ENCODE measurements at regions not wholly inside any gene's neighbourhood (a gene's known extent, or its start where the extent isn't known, plus 50 kb on each side); places are given as distances from the start of the nearest gene placed in this dataset.

DNA sequence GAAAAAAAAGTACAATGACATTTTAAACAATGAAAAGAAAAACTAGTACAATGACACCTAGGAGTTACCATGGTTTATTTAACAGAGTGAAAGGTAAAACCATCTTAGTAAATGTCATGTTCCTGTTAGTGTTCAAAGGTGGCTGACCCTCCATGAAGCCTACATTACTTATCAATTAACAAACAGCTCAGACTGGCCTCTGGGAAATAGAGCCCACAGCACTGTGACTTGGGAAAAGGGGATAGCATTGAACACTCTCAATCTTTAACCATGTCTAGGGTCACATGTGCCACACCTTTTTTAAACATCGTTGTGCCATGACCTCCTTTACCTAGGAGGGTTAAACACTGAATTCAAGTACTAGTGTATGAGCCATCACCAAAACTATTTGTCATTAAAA lies 106.3 kb upstream of the SOX5 start:
- TF ChIP-seq EZH2 (IDR thresholded peaks at IDR 0.05; ENCODE audit: low read length), result no peak
- TF ChIP-seq, protein P1, sequence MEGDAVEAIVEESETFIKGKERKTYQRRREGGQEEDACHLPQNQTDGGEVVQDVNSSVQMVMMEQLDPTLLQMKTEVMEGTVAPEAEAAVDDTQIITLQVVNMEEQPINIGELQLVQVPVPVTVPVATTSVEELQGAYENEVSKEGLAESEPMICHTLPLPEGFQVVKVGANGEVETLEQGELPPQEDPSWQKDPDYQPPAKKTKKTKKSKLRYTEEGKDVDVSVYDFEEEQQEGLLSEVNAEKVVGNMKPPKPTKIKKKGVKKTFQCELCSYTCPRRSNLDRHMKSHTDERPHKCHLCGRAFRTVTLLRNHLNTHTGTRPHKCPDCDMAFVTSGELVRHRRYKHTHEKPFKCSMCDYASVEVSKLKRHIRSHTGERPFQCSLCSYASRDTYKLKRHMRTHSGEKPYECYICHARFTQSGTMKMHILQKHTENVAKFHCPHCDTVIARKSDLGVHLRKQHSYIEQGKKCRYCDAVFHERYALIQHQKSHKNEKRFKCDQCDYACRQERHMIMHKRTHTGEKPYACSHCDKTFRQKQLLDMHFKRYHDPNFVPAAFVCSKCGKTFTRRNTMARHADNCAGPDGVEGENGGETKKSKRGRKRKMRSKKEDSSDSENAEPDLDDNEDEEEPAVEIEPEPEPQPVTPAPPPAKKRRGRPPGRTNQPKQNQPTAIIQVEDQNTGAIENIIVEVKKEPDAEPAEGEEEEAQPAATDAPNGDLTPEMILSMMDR (optimal IDR thresholded peaks at IDR 0.05 in 1 of 3, IDR thresholded peaks at IDR 0.05 in 1 of 3, conservative IDR thresholded peaks at IDR 0.05 in 1 of 3; ENCODE audit: extremely low read depth in 1 of 3, insufficient read depth in 2 of 3, low read length in 3 of 3), result no peak
- no peak overlapping the region for H3K27ac ChIP-seq (ENCODE audit: control insufficient read depth, insufficient read depth, low read length)
- H4K20me1 ChIP-seq (ENCODE audit: control insufficient read depth, extremely low read depth, insufficient read depth, low read length), result no peaks in the 10 kb centered on the region
- dilution Hi-C loops (cut with MboI; ENCODE audit: extremely low pct_ligation_motif_present, low sequenced_read_pairs), result no loop called here
- no peaks in the 10 kb centered on the region for H3K36me3 ChIP-seq (ENCODE audit: control insufficient read depth in 2 of 2, extremely low read depth in 1 of 2, insufficient read depth in 2 of 2, low read length in 2 of 2)
- H3K4me2 ChIP-seq (ENCODE audit: control insufficient read depth, extremely low read depth, insufficient read depth, low read depth, low read length), result no peak overlapping the region
- no peak for FAIRE-seq
- no peaks in the 10 kb centered on the region for H3K9me1 ChIP-seq (ENCODE audit: control insufficient read depth, extremely low read depth, insufficient read depth, low read length)
- no peaks in the 10 kb centered on the region for H3K9me3 ChIP-seq (ENCODE audit: control insufficient read depth, low read depth, low read length)
- DNase-seq (ENCODE audit: low read depth, low spot score), result no peak
- no peaks in the 10 kb centered on the region for H3K27me3 ChIP-seq (ENCODE audit: control insufficient read depth, extremely low read depth, insufficient read depth, low read length)
- no peak overlapping the region for H3K9ac ChIP-seq (ENCODE audit: control insufficient read depth, extremely low read depth, insufficient read depth, low read length)
- no peaks in the 10 kb centered on the region for H3K79me2 ChIP-seq (ENCODE audit: control insufficient read depth, insufficient read depth, low read length)
- H2AFZ ChIP-seq (ENCODE audit: control insufficient read depth, low read length), result no peak overlapping the region
- no peaks in the 10 kb centered on the region for H3K4me1 ChIP-seq (ENCODE audit: control insufficient read depth, extremely low read depth, insufficient read depth, low read length)
- no peak overlapping the region for H3K4me3 ChIP-seq (ENCODE audit: control insufficient read depth in 2 of 3, extremely low read depth in 1 of 3, insufficient read depth in 2 of 3, low read depth in 1 of 3, low read length in 3 of 3)

DNA sequence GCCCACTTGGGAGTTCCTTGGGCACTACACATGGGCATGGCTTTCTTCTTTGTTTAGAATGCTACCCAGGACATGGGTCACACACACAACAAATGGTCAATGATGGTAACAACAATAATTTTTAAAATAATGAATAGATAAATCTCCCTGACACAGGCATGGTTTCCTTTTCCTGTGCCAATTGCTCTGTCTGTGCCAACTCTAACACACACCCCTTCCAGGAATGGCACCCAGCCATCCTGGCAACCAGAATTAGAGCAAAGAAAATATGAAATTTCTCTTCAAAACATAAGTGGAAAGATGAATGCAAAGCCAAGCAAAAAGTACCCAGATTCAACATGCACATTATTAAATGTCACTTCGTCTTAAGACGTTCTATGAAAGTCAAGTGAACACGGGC lies 104.9 kb upstream of the SOX5 start:
- H3K4me2 ChIP-seq (ENCODE audit: control insufficient read depth, extremely low read depth, insufficient read depth, low read depth, low read length), result no peak overlapping the region
- H4K20me1 ChIP-seq (ENCODE audit: control insufficient read depth, extremely low read depth, insufficient read depth, low read length), result no peaks in the 10 kb centered on the region
- no peaks in the 10 kb centered on the region for H3K36me3 ChIP-seq (ENCODE audit: control insufficient read depth in 2 of 2, extremely low read depth in 1 of 2, insufficient read depth in 2 of 2, low read length in 2 of 2)
- TF ChIP-seq, protein P1 (optimal IDR thresholded peaks at IDR 0.05 in 1 of 3, IDR thresholded peaks at IDR 0.05 in 1 of 3, conservative IDR thresholded peaks at IDR 0.05 in 1 of 3; ENCODE audit: extremely low read depth in 1 of 3, insufficient read depth in 2 of 3, low read length in 3 of 3), result no peak
- no peak for TF ChIP-seq EZH2 (IDR thresholded peaks at IDR 0.05; ENCODE audit: low read length)
- no peaks in the 10 kb centered on the region for H3K4me1 ChIP-seq (ENCODE audit: control insufficient read depth, extremely low read depth, insufficient read depth, low read length)
- FAIRE-seq, result no peak
- no peaks in the 10 kb centered on the region for H3K9me3 ChIP-seq (ENCODE audit: control insufficient read depth, low read depth, low read length)
- H3K9me1 ChIP-seq (ENCODE audit: control insufficient read depth, extremely low read depth, insufficient read depth, low read length), result no peaks in the 10 kb centered on the region
- no peak overlapping the region for H3K27ac ChIP-seq (ENCODE audit: control insufficient read depth, insufficient read depth, low read length)
- no peak overlapping the region for H3K4me3 ChIP-seq (ENCODE audit: control insufficient read depth in 2 of 3, extremely low read depth in 1 of 3, insufficient read depth in 2 of 3, low read depth in 1 of 3, low read length in 3 of 3)
- H3K79me2 ChIP-seq (ENCODE audit: control insufficient read depth, insufficient read depth, low read length), result no peaks in the 10 kb centered on the region
- no peak overlapping the region for H2AFZ ChIP-seq (ENCODE audit: control insufficient read depth, low read length)
- dilution Hi-C loops (cut with MboI; ENCODE audit: extremely low pct_ligation_motif_present, low sequenced_read_pairs), result no loop called here
- no peak for DNase-seq (ENCODE audit: low read depth, low spot score)
- H3K27me3 ChIP-seq (ENCODE audit: control insufficient read depth, extremely low read depth, insufficient read depth, low read length), result no peaks in the 10 kb centered on the region
- H3K9ac ChIP-seq (ENCODE audit: control insufficient read depth, extremely low read depth, insufficient read depth, low read length), result no peak overlapping the region

All from keratinocyte (primary cell).